ENCODE measurements at regions not wholly inside any gene's neighbourhood (a gene's known extent, or its start where the extent isn't known, plus 50 kb on each side); places are given as distances from the start of the nearest gene placed in this dataset.

- TF ChIP-seq RXRA (IDR thresholded peaks at IDR 0.05; ENCODE audit: insufficient read depth, low read depth, low read length) = no peak
- no peak for TF ChIP-seq TAF7 (optimal IDR thresholded peaks at IDR 0.05; ENCODE audit: borderline replicate concordance, low read depth, low read length)
- TF ChIP-seq ATF3 (IDR thresholded peaks at IDR 0.05; ENCODE audit: insufficient read depth, low read depth, low read length) = no peak
Measured at GRCh38 chr5:98993512-98993911, 64.7 kb upstream of the CHD1 start (continued).

Data from H1 (cell line).